Tibial nerve (tissue), 4 donors: ENCODE measurements at regions not wholly inside any gene's neighbourhood (a gene's known extent, or its start where the extent isn't known, plus 50 kb on each side); places are given as distances from the start of the nearest gene placed in this dataset.
"Not testable (repeated sequence)": the region's sequence is repeated elsewhere in the genome, so short reads cannot be mapped to it uniquely, and the experiment has no call there.

Experiments used
- DNase-seq, 2 donors: peaks; one replicate each; pipeline ENCODE4 v3.0.0-alpha.2; 2019; ENCODE audit warnings: low spot score in 2 of 2
- H3K27ac ChIP-seq, 4 donors: fragments of 200-600 bp; sonication (generic) in 3 of 4; one replicate each; pipeline ENCODE4 v1.5.1; 2017 to 2019; ENCODE audit warnings: mild to moderate bottlenecking in 1 of 4
- H3K27me3 ChIP-seq, 2 donors: fragments of 200-600 bp; sonication (generic) in 1 of 2; one replicate each; pipeline versions ENCODE4 v1.5.1 to v1.6.0; 2017 to 2019
- H3K36me3 ChIP-seq, 3 donors: fragments of 200-600 bp; sonication (generic); one replicate each; pipeline ENCODE4 v1.5.1; 2018 to 2019
- H3K4me1 ChIP-seq, 4 donors: fragments of 200-600 bp; sonication (generic) in 3 of 4; one replicate each; pipeline ENCODE4 v1.5.1; 2017 to 2019
- H3K4me3 ChIP-seq, 4 donors: fragments of 200-600 bp; sonication (generic) in 3 of 4; one replicate each; pipeline ENCODE4 v1.5.1; 2017 to 2019; ENCODE audit warnings: mild to moderate bottlenecking in 1 of 4, moderate library complexity in 1 of 4
- H3K9me3 ChIP-seq, 4 donors: fragments of 200-600 bp; sonication (generic) in 3 of 4; one replicate each; pipeline ENCODE4 v1.5.1; 2017 to 2019
- EP300 ChIP-seq, 2 donors: sonication (generic); formaldehyde crosslinking; IDR thresholded peaks; one replicate each; pipeline ENCODE4 v1.6.1; 2017; ENCODE audit warnings: antibody characterized with exemption in 2 of 2, mild to moderate bottlenecking in 1 of 2
- POLR2A ChIP-seq, 2 donors: fragments of 450-650 bp; IDR thresholded peaks; one replicate each; pipeline ENCODE4 v1.6.1; 2017; ENCODE audit warnings: antibody characterized with exemption in 2 of 2, mild to moderate bottlenecking in 2 of 2, moderate library complexity in 2 of 2
- WGBS, 2 donors: methylation state at CpG; one replicate each; pipeline ENCODE4 v1.1.5; 2018; 5-methylcytosine and 5-hydroxymethylcytosine counted together
- TF ChIP-seq, protein P1 (sequence below), 5 experiments: fragments of 200-600 bp in 3 of 5; fragments of 450-650 bp in 2 of 5; sonication (generic) in 3 of 5; IDR thresholded peaks; one replicate each; pipeline ENCODE4 v1.5.1; 2016 to 2019; ENCODE audit warnings: antibody characterized with exemption in 5 of 5, mild to moderate bottlenecking in 3 of 5, moderate library complexity in 2 of 5

DNA sequence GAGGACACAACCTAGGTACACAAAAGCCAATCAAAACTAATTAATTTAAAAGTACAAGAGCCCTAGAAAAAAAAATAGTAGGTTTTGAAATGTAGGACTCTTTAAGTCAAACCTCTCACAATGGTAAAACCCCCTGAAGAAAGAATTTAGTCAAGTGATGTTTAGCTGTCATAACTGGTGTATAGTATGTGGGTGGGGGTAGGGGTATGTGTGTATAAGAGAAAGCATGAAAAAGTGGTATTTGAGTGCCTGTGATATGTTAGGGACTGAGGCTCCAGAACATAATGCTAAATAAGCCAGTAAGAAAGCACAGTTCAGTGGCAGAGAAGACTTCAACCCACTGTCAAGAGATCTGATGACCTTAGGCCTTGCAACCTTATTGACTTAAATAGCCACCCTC lies 507.9 kb downstream of the TTLL7 start:
- TF ChIP-seq, protein P1, sequence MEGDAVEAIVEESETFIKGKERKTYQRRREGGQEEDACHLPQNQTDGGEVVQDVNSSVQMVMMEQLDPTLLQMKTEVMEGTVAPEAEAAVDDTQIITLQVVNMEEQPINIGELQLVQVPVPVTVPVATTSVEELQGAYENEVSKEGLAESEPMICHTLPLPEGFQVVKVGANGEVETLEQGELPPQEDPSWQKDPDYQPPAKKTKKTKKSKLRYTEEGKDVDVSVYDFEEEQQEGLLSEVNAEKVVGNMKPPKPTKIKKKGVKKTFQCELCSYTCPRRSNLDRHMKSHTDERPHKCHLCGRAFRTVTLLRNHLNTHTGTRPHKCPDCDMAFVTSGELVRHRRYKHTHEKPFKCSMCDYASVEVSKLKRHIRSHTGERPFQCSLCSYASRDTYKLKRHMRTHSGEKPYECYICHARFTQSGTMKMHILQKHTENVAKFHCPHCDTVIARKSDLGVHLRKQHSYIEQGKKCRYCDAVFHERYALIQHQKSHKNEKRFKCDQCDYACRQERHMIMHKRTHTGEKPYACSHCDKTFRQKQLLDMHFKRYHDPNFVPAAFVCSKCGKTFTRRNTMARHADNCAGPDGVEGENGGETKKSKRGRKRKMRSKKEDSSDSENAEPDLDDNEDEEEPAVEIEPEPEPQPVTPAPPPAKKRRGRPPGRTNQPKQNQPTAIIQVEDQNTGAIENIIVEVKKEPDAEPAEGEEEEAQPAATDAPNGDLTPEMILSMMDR (IDR thresholded peaks at IDR 0.05): no peak
- no peak for TF ChIP-seq EP300 (IDR thresholded peaks at IDR 0.05)
- no peak for TF ChIP-seq POLR2A (IDR thresholded peaks at IDR 0.05)
- no peaks in the 10 kb centered on the region for H3K36me3 ChIP-seq
- DNase-seq: no peak
- H3K27me3 ChIP-seq: no peaks in the 10 kb centered on the region
- H3K9me3 ChIP-seq: no peaks in the 10 kb centered on the region
- H3K27ac ChIP-seq: no peak overlapping the region
- peaks cover 0 to 5% (median 0%) of the 10 kb centered on the region in 4 donors for H3K4me1 ChIP-seq
- no peak overlapping the region for H3K4me3 ChIP-seq

DNA sequence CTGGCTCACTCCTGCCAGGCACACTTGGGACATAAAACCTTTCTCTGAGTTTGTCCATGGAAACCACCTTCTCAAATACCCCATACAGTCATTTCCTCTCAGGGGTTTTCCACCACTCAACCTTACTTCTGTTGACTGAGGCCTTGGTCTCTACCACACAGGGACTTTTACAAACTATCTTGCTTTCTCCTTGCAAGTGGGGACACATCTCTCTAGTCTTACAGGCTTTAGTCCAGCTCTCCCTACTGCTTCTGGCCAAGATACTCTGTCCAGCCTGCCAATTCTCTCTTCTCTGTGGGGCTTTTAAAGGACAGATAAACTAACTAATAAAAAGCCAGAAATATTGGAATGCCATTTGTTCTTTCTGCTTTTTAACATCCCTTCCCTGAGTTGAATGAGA lies 510.8 kb downstream of the TTLL7 start:
- H3K36me3 ChIP-seq, H3K9me3 ChIP-seq, H3K27ac ChIP-seq, H3K4me1 ChIP-seq, H3K27me3 ChIP-seq, H3K4me3 ChIP-seq, DNase-seq: not testable (repeated sequence)

DNA sequence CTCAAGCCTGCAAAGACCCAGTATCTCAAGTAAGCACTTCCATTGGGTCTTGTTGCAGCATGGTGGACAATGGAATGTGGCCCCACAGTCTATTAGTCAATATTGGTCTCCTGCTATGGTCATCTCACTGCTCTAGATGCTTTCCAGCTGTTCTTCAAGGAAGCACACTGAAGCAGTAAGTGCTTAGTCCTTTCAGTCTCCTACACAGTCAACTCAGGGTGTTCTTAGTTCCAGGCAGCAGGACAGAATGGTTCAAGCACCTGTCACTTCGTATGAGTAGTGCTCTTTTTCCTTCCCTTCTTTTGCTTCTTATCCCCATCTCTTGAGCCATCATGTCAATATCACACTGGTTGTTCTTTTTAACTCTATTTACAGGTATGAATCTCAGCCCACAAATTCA lies 511.5 kb downstream of the TTLL7 start:
- H3K27me3 ChIP-seq, H3K4me3 ChIP-seq, H3K9me3 ChIP-seq, DNase-seq, H3K36me3 ChIP-seq, H3K4me1 ChIP-seq, H3K27ac ChIP-seq: not testable (repeated sequence)
- 80 to 91% methylated on average over 1 of the region's 1 CpG for WGBS, 2 donors

DNA sequence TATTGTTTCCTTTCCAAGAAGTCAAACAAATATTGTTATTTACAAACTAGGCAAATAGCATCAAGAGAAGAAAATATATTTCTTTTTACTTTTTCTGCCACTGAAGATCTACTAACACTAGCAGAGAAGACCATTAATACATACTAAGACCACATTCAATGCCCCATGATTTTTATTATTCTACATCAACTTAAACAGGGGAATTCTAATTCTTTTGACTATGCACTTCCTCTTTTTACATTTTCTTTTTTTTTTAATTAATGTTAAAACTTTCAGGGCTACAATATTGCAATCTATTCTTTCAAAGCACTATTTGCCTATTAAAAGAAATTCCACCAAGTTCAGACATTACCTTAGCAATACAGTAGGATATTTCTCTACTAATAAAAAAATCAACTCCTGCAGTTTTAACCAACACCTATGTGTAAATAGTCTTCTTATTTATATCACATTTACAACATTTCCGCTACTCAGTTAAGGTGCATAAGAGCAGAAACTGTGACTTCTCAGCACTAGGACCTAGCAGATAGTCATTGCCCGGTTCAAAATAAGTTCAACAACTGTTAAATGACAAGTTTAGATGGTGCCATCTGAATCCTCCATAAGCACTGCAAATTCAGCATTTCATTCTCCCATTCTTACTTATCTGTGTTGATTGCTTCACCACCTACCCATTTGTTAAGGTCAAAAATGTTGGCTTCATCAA lies 513.5 kb downstream of the TTLL7 start:
- WGBS, 2 donors: 97% methylated on average over 2 of the region's 2 CpGs
- not testable (repeated sequence) for H3K27me3 ChIP-seq, H3K4me3 ChIP-seq, DNase-seq, H3K27ac ChIP-seq, H3K36me3 ChIP-seq, H3K4me1 ChIP-seq, H3K9me3 ChIP-seq

DNA sequence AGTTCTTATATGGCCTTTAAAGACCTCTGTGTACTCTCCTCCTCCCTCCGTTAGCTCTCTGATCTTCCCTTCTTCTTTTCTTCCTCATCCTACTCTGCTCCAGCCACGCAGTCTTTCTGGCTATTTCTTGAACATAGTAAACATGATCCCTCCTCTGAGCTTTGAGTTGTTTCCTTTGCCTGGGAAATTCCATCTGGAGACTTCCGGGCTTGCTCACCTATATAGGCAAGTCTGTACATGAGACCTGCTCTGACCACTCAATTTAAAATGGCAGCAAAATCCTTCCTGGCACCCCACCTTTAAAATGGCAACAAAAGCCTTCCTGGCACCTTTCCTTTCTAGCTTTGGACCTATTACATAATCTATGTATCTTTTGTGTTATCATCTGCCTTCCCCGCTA lies 517.6 kb downstream of the TTLL7 start:
- H3K36me3 ChIP-seq, H3K4me1 ChIP-seq, H3K4me3 ChIP-seq, H3K27me3 ChIP-seq, H3K9me3 ChIP-seq, H3K27ac ChIP-seq, DNase-seq: not testable (repeated sequence)
- 91 to 94% methylated on average over 2 to 3 of the region's 4 CpGs for WGBS, 2 donors

DNA sequence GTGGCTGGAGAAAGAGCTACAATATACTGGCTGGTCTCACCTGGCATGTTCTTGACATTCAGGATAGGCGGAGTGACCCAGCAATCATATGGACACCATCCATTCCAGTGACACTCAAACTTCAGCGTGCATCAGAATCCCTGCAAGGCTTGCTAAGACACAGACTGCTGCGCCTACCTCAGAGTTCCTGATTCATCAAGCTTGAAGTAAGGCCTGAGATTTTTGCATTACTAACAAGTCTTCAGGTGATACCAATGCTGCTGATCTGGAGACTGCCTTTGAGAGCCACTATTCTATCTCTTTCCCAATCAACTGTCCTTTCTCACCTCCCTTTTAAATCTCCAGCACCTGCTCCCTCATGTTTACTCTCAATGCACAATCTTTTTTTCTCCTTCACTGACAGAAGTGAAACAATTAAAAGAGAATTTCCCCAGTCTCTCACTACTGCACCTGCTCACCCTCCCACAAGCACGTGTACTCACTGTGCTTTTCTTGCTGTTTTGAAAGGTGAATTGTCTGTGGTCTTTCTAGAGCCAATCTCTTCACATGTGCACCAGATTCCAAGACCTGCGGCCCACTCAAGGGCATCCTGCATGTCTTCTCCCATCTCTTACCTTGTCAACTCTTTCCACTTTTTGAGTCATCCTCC lies 519.2 kb downstream of the TTLL7 start:
- H3K9me3 ChIP-seq, H3K4me3 ChIP-seq, H3K36me3 ChIP-seq, DNase-seq, H3K27ac ChIP-seq, H3K4me1 ChIP-seq, H3K27me3 ChIP-seq: not testable (repeated sequence)
- 89 to 96% methylated on average over 5 of the region's 5 CpGs for WGBS, 2 donors

DNA sequence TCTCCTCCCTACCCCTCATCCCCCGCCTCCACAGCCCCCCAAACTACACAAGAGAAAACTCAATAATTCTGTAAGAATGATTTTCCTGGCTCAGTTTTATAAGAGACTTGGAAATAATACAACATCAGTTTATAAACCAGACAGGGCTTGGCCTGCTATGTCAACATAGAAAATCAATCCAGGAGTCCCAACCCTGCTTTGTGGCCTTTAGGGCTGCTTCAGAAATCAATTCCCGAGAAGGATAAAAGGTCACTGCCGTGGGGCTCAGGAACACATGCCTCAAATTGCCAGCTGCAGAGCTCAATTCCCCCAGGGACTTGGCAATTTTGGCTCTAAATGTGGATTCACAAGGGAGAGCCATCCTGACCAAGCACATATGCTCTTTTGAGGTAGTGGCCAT lies 520.8 kb downstream of the TTLL7 start:
- H3K4me1 ChIP-seq, H3K27me3 ChIP-seq, H3K27ac ChIP-seq, H3K9me3 ChIP-seq, DNase-seq, H3K4me3 ChIP-seq, H3K36me3 ChIP-seq: not testable (repeated sequence)
- 38 to 40% methylated on average over 3 of the region's 3 CpGs for WGBS, 2 donors

DNA sequence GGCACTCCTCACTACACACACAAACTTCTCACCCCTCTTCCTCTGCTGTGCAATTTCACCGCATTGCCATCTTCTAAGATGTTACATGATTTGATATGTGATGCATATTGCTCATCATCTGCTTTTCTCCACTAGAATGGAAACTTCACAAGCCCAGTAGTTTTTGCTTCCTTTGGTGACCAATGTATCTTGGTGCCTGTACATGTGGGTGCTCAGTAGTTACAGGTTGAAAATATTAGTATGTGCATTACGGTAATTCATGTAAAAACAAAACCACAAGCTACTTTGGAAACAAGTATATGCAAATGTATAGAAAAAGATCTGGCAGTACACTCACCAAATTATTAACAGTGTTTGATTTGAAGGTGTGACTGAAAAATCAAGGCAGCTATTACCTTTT lies 522.4 kb downstream of the TTLL7 start:
- not testable (repeated sequence) for H3K36me3 ChIP-seq, H3K27me3 ChIP-seq, H3K27ac ChIP-seq, DNase-seq, H3K9me3 ChIP-seq, H3K4me3 ChIP-seq, H3K4me1 ChIP-seq
- 94 to 100% methylated on average over 2 of the region's 2 CpGs for WGBS, 2 donors

DNA sequence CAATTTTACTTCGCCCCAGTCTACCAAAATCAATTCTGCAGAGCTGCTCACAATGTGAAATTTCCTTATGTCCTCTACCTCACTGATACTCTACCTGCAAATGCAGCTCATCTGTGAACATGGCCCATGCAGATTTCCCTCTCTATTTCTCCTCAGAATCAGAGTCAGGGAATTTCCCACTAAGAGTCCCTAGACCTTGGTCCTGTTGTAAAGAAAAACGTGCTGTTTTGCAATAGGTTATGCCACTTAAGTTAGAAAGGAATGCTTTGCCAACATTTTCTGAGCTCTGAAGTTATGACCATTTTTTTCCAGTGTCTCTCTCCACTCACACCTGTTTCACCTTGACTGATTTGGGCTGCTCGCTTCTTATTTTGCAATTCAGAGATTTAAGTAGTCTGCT lies 524.0 kb downstream of the TTLL7 start:
- WGBS, 2 donors: 77 to 78% methylated on average over 3 of the region's 3 CpGs

DNA sequence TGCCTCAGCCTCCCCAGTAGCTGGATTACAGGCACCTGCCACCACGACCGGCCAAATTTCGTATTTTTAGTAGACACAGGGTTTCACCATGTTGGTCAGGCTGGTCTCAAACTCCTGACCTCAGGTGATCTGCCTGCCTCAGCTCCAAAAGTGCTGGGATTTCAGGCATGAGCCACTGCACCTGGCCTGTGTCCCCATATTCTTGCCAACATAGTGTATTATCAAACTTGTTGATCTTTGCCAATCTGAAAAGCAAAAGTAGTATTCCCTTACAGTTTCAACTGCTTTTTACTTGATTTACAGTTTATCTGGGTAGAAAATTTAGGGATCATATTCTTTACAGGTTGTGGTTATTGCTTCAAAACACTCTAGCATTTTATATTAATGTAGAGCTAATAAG lies 524.9 kb downstream of the TTLL7 start:
- not testable (repeated sequence) for H3K4me3 ChIP-seq, H3K36me3 ChIP-seq, H3K9me3 ChIP-seq, H3K4me1 ChIP-seq, DNase-seq, H3K27me3 ChIP-seq, H3K27ac ChIP-seq
- 85 to 91% methylated on average over 3 of the region's 3 CpGs for WGBS, 2 donors

More for the DNA sequence above, 524.0 kb downstream of the TTLL7 start:
- not testable (repeated sequence) for H3K4me3 ChIP-seq, H3K9me3 ChIP-seq, H3K36me3 ChIP-seq, H3K4me1 ChIP-seq, H3K27me3 ChIP-seq, H3K27ac ChIP-seq, DNase-seq

DNA sequence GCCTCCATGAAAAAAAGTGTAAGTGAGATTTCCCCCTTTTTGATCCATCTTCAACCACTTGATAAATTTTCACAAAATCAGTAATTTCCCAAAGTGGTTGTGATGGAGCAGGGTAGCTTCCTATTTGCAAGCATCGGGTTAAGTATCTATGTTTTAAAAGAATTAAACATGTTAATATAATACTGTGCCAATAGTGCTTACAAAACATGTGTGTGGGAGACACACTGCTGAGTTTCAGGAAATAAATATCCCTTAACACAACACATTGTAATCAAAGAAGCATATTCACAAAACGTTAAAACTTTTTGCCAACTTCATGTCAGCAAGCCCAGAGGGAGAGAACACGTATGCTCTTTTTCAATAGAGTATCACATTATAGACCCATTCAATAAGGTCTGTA lies 526.9 kb downstream of the TTLL7 start:
- not testable (repeated sequence) for H3K4me3 ChIP-seq, H3K27ac ChIP-seq, H3K9me3 ChIP-seq, H3K36me3 ChIP-seq, H3K27me3 ChIP-seq, H3K4me1 ChIP-seq, DNase-seq
- WGBS, 2 donors: 18 to 39% methylated on average over 3 of the region's 3 CpGs

DNA sequence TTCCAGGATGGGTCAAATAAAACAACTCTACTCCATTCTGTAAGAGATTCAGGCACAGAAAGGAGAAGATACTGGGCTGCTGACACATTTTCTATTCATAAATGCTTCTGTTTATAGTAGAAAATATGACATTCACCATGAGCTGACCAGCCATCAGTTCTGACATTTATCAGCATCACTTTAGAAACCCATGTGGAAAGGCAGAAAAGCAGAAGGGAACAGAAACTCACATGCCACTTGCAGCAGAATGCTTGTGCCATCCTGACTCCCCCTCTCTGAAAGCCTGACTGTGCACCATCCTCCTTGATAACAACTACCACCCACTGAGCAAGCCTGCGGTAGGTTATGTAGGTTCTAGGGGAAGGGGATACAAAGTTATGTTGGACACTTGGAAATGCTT lies 527.7 kb downstream of the TTLL7 start:
- not testable (repeated sequence) for H3K9me3 ChIP-seq, H3K27ac ChIP-seq, H3K27me3 ChIP-seq, H3K4me3 ChIP-seq, H3K36me3 ChIP-seq, DNase-seq, H3K4me1 ChIP-seq
- WGBS, 2 donors: 92 to 100% methylated on average over 1 of the region's 1 CpG

DNA sequence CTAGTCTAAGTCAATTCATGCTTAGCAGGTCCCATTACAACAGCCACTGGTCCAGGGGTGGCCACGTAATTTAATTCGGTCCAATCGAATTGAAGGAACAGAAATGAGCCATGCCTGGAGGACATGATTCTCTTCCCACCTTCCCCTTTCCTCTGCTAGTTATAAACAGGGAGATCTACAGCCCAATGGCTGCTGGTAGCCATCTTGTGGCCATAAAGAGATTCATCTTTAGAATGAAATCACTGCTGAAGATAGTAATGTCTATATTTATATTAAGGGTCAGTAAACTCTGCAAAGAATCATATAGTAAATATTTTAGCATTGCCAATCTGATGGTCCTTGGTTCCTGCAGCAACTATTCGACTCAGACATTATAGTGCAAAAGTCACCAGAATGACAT lies 530.6 kb downstream of the TTLL7 start:
- H3K4me3 ChIP-seq, H3K27me3 ChIP-seq, H3K36me3 ChIP-seq, DNase-seq, H3K27ac ChIP-seq, H3K9me3 ChIP-seq, H3K4me1 ChIP-seq: not testable (repeated sequence)
- 91 to 95% methylated on average over 4 of the region's 4 CpGs for whole genome bisulfite sequencing, 2 donors
